ENCODE measurements at regions not wholly inside any gene's neighbourhood (a gene's known extent, or its start where the extent isn't known, plus 50 kb on each side); places are given as distances from the start of the nearest gene placed in this dataset.

DNA sequence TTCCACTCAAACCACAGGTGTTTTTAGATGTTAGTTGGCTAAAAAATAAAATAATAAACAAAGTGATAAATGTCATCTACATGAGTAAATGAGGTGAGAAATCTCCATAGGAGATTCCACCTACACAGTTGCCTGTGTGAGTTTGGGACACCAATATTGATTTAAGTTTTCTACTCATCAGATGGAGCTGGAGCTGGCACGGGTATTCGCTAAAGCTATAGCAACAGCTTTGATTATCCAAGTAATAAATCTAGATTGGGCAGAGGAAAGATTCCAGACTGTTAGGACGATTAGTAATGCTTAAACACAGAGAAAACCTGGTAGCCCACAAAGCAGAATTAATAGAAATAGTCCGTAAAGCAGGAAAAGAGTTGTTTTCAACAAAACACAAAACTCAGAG, 313.9 kb downstream of the PABPC4L start:
- WGBS (ENCODE audit: extremely low coverage, insufficient read length, low lambda C conversion rate): no CpG with 5 or more reads among the region's 4 CpGs
- H2AFZ ChIP-seq (ENCODE audit: low read length): no peak overlapping the region
- Mint-ChIP-seq H3K36me3 (ENCODE audit: insufficient read depth in 1 of 3, low read depth in 3 of 3) (no peaks in the 10 kb centered on the region), H3K4me1 (peaks cover 7% of the 10 kb centered on the region in 2 experiments; a peak in 3 of 4 replicates), H3K9me3 (no peaks in the 10 kb centered on the region), H3K27ac (no peak overlapping the region), H3K27me3 (ENCODE audit: low read depth) (no peaks in the 10 kb centered on the region), H3K4me3 (no peak overlapping the region)
- H2BK5ac ChIP-seq (ENCODE audit: insufficient read length, low read length): no peak overlapping the region
- H3K79me2 ChIP-seq (ENCODE audit: insufficient read depth, low read length): no peaks in the 10 kb centered on the region
- no peaks in the 10 kb centered on the region for H3K23me2 ChIP-seq (ENCODE audit: insufficient read length, low read depth, low read length, poor library complexity, severe bottlenecking)
- no peaks in the 10 kb centered on the region for H3K79me1 ChIP-seq (ENCODE audit: insufficient read depth, low read depth, low read length, poor library complexity, severe bottlenecking)
- no peak overlapping the region for H4K8ac ChIP-seq (replicated peaks; ENCODE audit: insufficient read length, low read depth, low read length)
- no peak overlapping the region for H2BK120ac ChIP-seq (ENCODE audit: low read depth, low read length, poor library complexity, severe bottlenecking)
- no peak overlapping the region for H2BK20ac ChIP-seq (ENCODE audit: low read depth, low read length, poor library complexity, severe bottlenecking)
- DNase-seq: no peak
- H3K14ac ChIP-seq (ENCODE audit: insufficient read depth, low read length): no peak overlapping the region
- H3K9ac ChIP-seq (ENCODE audit: extremely low read depth, insufficient read length, low read length): no peak overlapping the region
- H3K27ac ChIP-seq (ENCODE audit: insufficient read length, low read depth, low read length): no peak overlapping the region
- H3T11ph ChIP-seq (ENCODE audit: low read length): no peak overlapping the region
- no peaks in the 10 kb centered on the region for H3K9me3 ChIP-seq (ENCODE audit: control insufficient read depth, low read depth, low read length)
- no peaks in the 10 kb centered on the region for H4K20me1 ChIP-seq (ENCODE audit: control insufficient read depth, insufficient read depth, insufficient read length)
- H3K18ac ChIP-seq (ENCODE audit: insufficient read length, low read depth, low read length): no peak overlapping the region
- H4K91ac ChIP-seq (ENCODE audit: insufficient read length, low read depth, low read length): no peak overlapping the region
- no peak overlapping the region for H4K5ac ChIP-seq (ENCODE audit: insufficient read length, low read depth, low read length)
- H2BK12ac ChIP-seq (ENCODE audit: insufficient read length, low read depth, low read length): no peak overlapping the region
- no peaks in the 10 kb centered on the region for H3K27me3 ChIP-seq (ENCODE audit: insufficient read depth, low read length)
- TF ChIP-seq, protein P1, sequence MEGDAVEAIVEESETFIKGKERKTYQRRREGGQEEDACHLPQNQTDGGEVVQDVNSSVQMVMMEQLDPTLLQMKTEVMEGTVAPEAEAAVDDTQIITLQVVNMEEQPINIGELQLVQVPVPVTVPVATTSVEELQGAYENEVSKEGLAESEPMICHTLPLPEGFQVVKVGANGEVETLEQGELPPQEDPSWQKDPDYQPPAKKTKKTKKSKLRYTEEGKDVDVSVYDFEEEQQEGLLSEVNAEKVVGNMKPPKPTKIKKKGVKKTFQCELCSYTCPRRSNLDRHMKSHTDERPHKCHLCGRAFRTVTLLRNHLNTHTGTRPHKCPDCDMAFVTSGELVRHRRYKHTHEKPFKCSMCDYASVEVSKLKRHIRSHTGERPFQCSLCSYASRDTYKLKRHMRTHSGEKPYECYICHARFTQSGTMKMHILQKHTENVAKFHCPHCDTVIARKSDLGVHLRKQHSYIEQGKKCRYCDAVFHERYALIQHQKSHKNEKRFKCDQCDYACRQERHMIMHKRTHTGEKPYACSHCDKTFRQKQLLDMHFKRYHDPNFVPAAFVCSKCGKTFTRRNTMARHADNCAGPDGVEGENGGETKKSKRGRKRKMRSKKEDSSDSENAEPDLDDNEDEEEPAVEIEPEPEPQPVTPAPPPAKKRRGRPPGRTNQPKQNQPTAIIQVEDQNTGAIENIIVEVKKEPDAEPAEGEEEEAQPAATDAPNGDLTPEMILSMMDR (conservative IDR thresholded peaks at IDR 0.05): no peak
- no peak overlapping the region for H3K4me2 ChIP-seq (ENCODE audit: insufficient read depth, insufficient read length, low read length)
- H2AK5ac ChIP-seq (ENCODE audit: insufficient read length, low read length): no peak overlapping the region
- H3K4ac ChIP-seq (ENCODE audit: low read depth, low read length): no peak overlapping the region
- H3K4me1 ChIP-seq (ENCODE audit: insufficient read depth, low read length): no peaks in the 10 kb centered on the region
- no peak overlapping the region for H3K23ac ChIP-seq (ENCODE audit: insufficient read length, low read depth, low read length)
- H2BK15ac ChIP-seq (ENCODE audit: low read depth, low read length): no peak overlapping the region
- no peak overlapping the region for H3K56ac ChIP-seq (ENCODE audit: insufficient read length, low read depth, low read length)

Data from H9 (cell line).